K562 (cell line): ENCODE measurements at regions not wholly inside any gene's neighbourhood (a gene's known extent, or its start where the extent isn't known, plus 50 kb on each side); places are given as distances from the start of the nearest gene placed in this dataset.

Source experiments
- ATAC-seq: fragments of 200-7000 bp; cut with Tn5 transposase; 3 replicates; pipeline ENCODE4 v1.9.1; 2020; ENCODE audit warnings: moderate library complexity
- BruUV-seq: library from RNA; stranded (reverse); fragments of 400-500 nt; replicated peaks from 2 replicates; lab custom pipeline; 2021; lab: Mats Ljungman, UMichigan
- CTCF ChIA-PET: fragments of 300-600 bp; formaldehyde crosslinking; extraction: SDS; loops from one replicate; lab custom pipeline; 2021; ENCODE audit warnings: low intra/inter-chr PET ratio; lab: Yijun Ruan, JAX
- POLR2A ChIA-PET: fragments of 300-600, 350-650 bp; sonication (Branson Sonifier 250); formaldehyde crosslinking; extraction: SDS; loops from one replicate; lab custom pipeline; 2021; ENCODE audit warnings: antibody characterized with exemption, inconsistent platforms; lab: Yijun Ruan, JAX
- DNase-seq, 4 experiments: peaks; one replicate each; pipeline versions ENCODE4 v3.0.0 to v3.0.0-alpha.2; 2011 to 2018; ENCODE audit warnings: low spot score in 3 of 4, mixed read lengths in 3 of 4; ENCODE audit errors: extremely low read depth in 1 of 4
- FAIRE-seq: peaks from 2 replicates; lab custom pipeline; 2011; peaks lifted over from hg19 to GRCh38; lab: Jason Lieb, UNC
- H2AFZ ChIP-seq: 2 replicates; pipeline ENCODE4 v1.6.0; 2011; ENCODE audit warnings: low read depth, low read length, control low read depth, inconsistent platforms
- H3K27ac ChIP-seq: fragments of 200-600 bp; 3 replicates; pipeline ENCODE4 v1.8.0; 2011; ENCODE audit warnings: low read depth, mild to moderate bottlenecking, control low read depth, inconsistent platforms, low read length, moderate library complexity, mixed read lengths; ENCODE audit errors: extremely low read depth
- H3K27me3 ChIP-seq, 2 experiments: fragments of 300-600 bp in 1 of 2; 2 replicates in 1 of 2; 3 replicates in 1 of 2; pipeline versions ENCODE4 v1.6.0 to v1.8.0; 2011; ENCODE audit warnings: inconsistent platforms in 2 of 2, low read length in 2 of 2, mild to moderate bottlenecking in 1 of 2, mixed read lengths in 1 of 2, moderate library complexity in 1 of 2; ENCODE audit not compliant: control insufficient read depth in 2 of 2, insufficient read depth in 2 of 2
- H3K36me3 ChIP-seq: fragments of 300-600 bp; 3 replicates; pipeline ENCODE4 v1.8.0; 2011; ENCODE audit warnings: mild to moderate bottlenecking, low read length, inconsistent platforms; ENCODE audit not compliant: control insufficient read depth, insufficient read depth
- H3K4me1 ChIP-seq, 2 experiments: fragments of 200-600 bp in 1 of 2; replicated peaks in 1 of 2; 2 replicates in 1 of 2; 3 replicates in 1 of 2; pipeline versions ENCODE4 v1.5.1 to v1.8.0; 2011; ENCODE audit warnings: inconsistent platforms in 2 of 2, low read length in 2 of 2, mild to moderate bottlenecking in 1 of 2, mixed read lengths in 1 of 2, moderate library complexity in 1 of 2; ENCODE audit not compliant: control insufficient read depth in 2 of 2, insufficient read depth in 2 of 2
- H3K4me2 ChIP-seq: 2 replicates; pipeline ENCODE4 v1.6.1; 2011; ENCODE audit warnings: low read length, control low read depth, inconsistent platforms, mixed read lengths; ENCODE audit not compliant: insufficient read depth
- H3K4me3 ChIP-seq: fragments of 200-600 bp; sonication (generic), shearing (Covaris generic); 2 replicates; pipeline ENCODE4 v1.5.1; 2016; ENCODE audit warnings: control low read depth, inconsistent platforms
- H3K79me2 ChIP-seq: fragments of 200-600 bp; 3 replicates; pipeline ENCODE4 v1.8.0; 2011; ENCODE audit warnings: low read length, inconsistent platforms; ENCODE audit not compliant: control insufficient read depth, insufficient read depth
- H3K9ac ChIP-seq, 2 experiments: 2 replicates each; pipeline versions ENCODE4 v1.6.0 to v1.6.1; 2011; ENCODE audit warnings: low read depth in 2 of 2, low read length in 2 of 2, control low read depth in 1 of 2, inconsistent platforms in 1 of 2, mild to moderate bottlenecking in 1 of 2, mixed read lengths in 1 of 2; ENCODE audit not compliant: insufficient read depth in 1 of 2
- H3K9me1 ChIP-seq: one replicate; pipeline ENCODE4 v1.6.0; 2011; ENCODE audit warnings: inconsistent platforms, mild to moderate bottlenecking, low read length, moderate library complexity; ENCODE audit not compliant: control insufficient read depth, insufficient read depth
- H3K9me3 ChIP-seq: replicated peaks from 2 replicates; pipeline ENCODE4 v1.5.1; 2011; ENCODE audit warnings: low read depth, low read length, inconsistent platforms; ENCODE audit not compliant: control insufficient read depth, insufficient read depth
- H4K20me1 ChIP-seq: replicated peaks from 2 replicates; pipeline ENCODE4 v1.6.1; 2011; ENCODE audit warnings: low read length, inconsistent platforms, mixed read lengths; ENCODE audit not compliant: control insufficient read depth, insufficient read depth
- BACH1 ChIP-seq: fragments of 200-800 bp; sonication (Bioruptor generic); IDR thresholded peaks from 2 replicates; pipeline ENCODE4 v1.6.1; 2016; ENCODE audit warnings: missing genetic modification characterization, missing compliant biosample characterization
- CBX5 ChIP-seq: IDR thresholded peaks from 2 replicates; pipeline ENCODE4 v1.6.1; 2014; ENCODE audit warnings: low read depth, borderline replicate concordance
- FOXA3 ChIP-seq, 2 experiments: fragments of 450-650 bp in 1 of 2; sonication (generic) in 1 of 2; formaldehyde crosslinking; IDR thresholded peaks in 1 of 2; conservative IDR thresholded peaks in 1 of 2; 2 replicates each; pipeline versions ENCODE4 v1.4.0 to v1.8.0; 2020 to 2022; ENCODE audit warnings: mild to moderate bottlenecking in 2 of 2, missing genetic modification reagents in 1 of 2
- FOXK2 ChIP-seq, 2 experiments: fragments of 450-650 bp; IDR thresholded peaks in 1 of 2; conservative IDR thresholded peaks in 1 of 2; 2 replicates each; pipeline ENCODE4 v1.6.1; 2016; ENCODE audit warnings: low read depth in 2 of 2, mild to moderate bottlenecking in 1 of 2
- MAFG ChIP-seq: fragments of 450-650 bp; conservative IDR thresholded peaks from 2 replicates; pipeline ENCODE4 v1.6.1; 2016; ENCODE audit warnings: missing genetic modification characterization, missing compliant biosample characterization
- MEF2A ChIP-seq: IDR thresholded peaks from 2 replicates; pipeline ENCODE4 v1.6.1; 2011; ENCODE audit warnings: low read depth, mild to moderate bottlenecking, low read length, moderate library complexity; ENCODE audit not compliant: control insufficient read depth
- NR4A1 ChIP-seq, 2 experiments: fragments of 250-450 bp in 1 of 2; fragments of 450-650 bp in 1 of 2; sonication (Bioruptor Pico) in 1 of 2; IDR thresholded peaks; 2 replicates each; pipeline versions ENCODE4 v1.4.0 to v1.6.1; 2016 to 2020; ENCODE audit warnings: mild to moderate bottlenecking in 2 of 2, missing compliant biosample characterization in 1 of 2, missing genetic modification characterization in 1 of 2, moderate library complexity in 1 of 2
- POLR2G ChIP-seq: fragments of 200-400 bp; formaldehyde crosslinking; IDR thresholded peaks from 2 replicates; pipeline ENCODE4 v1.6.1; 2017; ENCODE audit warnings: low read depth, mild to moderate bottlenecking, antibody characterized with exemption, low read length, moderate library complexity
- PTTG1 ChIP-seq: fragments of 450-650 bp; IDR thresholded peaks from 2 replicates; pipeline ENCODE4 v1.6.1; 2016; ENCODE audit warnings: low read depth, mild to moderate bottlenecking, missing genetic modification characterization, missing compliant biosample characterization
- RBM25 ChIP-seq: fragments of 200-400 bp; formaldehyde crosslinking; IDR thresholded peaks from 2 replicates; pipeline ENCODE4 v1.6.1; 2018; ENCODE audit warnings: low read length, low read depth, moderate library complexity; ENCODE audit not compliant: severe bottlenecking
- SRF ChIP-seq, 2 experiments: fragments of 250-450, 450-650 bp in 1 of 2; sonication (Bioruptor Pico) in 1 of 2; sonication (generic) in 1 of 2; formaldehyde crosslinking; IDR thresholded peaks; 2 replicates each; pipeline versions ENCODE4 v1.5.0 to v1.5.1; 2020 to 2022; ENCODE audit warnings: mild to moderate bottlenecking in 1 of 2, missing genetic modification reagents in 1 of 2
- TCFL5 ChIP-seq: fragments of 250-450 bp; sonication (Bioruptor Pico); conservative IDR thresholded peaks from 2 replicates; pipeline ENCODE4 v1.6.1; 2021; ENCODE audit warnings: mild to moderate bottlenecking, moderate library complexity, matching md5 sums
- ZC3H8 ChIP-seq: fragments of 450-650 bp; IDR thresholded peaks from 2 replicates; pipeline ENCODE4 v1.6.1; 2017
- ZNF586 ChIP-seq: fragments of 450-650 bp; formaldehyde crosslinking; conservative IDR thresholded peaks from 2 replicates; pipeline ENCODE4 v1.4.0; 2020; ENCODE audit warnings: mild to moderate bottlenecking, moderate library complexity
- WGBS: fragments of 100-300 bp; shearing (Covaris generic); methylation state at CpG from one replicate; pipeline ENCODE4 v1.1.6; 2016; ENCODE audit warnings: low coverage, mixed read lengths; ENCODE audit not compliant: insufficient coverage; ENCODE audit errors: missing lambda C conversion rate; 5-methylcytosine and 5-hydroxymethylcytosine counted together
- in situ Hi-C: fragments of 300-500 bp; cut with MboI; formaldehyde crosslinking; loops from 4 replicates; pipeline ENCODE4 v1.15.0; 2018; ENCODE audit warnings: inconsistent platforms, mixed read lengths
- intact Hi-C: fragments of 100-400 bp; cut with micrococcal nuclease; formaldehyde crosslinking; loops from 2 replicates; pipeline ENCODE4 v1.14.2; 2022
- TF ChIP-seq, protein P1 (sequence below): fragments of 450-650 bp; formaldehyde crosslinking; IDR thresholded peaks from 2 replicates; pipeline ENCODE4 v1.4.0; 2020; ENCODE audit warnings: mild to moderate bottlenecking, moderate library complexity
- TF ChIP-seq, protein P2 (sequence below): fragments of 450-650 bp; IDR thresholded peaks from 2 replicates; pipeline ENCODE4 v1.6.1; 2017; ENCODE audit warnings: antibody characterized with exemption
- TF ChIP-seq, protein P3 (sequence below): IDR thresholded peaks from 2 replicates; pipeline ENCODE4 v1.6.1; 2011; ENCODE audit not compliant: insufficient read length; ENCODE audit errors: extremely low read depth
- TF ChIP-seq, protein P4 (sequence below): IDR thresholded peaks from 2 replicates; pipeline ENCODE4 v1.6.1; 2016; ENCODE audit warnings: missing genetic modification characterization, missing compliant biosample characterization

DNA sequence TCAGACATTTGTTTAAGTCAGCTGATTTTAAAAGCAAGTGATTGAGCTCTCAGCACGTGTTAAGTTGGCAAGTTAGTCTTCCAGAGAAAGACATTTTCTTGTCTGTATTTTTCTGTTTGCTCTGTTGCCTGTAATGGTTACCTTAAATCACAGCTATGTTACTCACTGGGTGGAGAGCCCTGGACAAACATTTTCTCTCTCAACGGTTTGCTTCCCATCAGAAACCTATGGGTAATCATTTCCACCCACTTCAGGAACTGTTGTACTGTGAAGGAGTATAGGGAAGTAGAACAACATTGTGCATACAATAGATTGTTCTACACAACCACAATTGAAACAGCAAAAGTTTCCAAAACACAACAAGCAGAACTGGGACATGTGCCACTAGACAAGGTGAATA lies 113.9 kb upstream of the DPT start:
- BruUV-seq = no TSS peak
- ChIA-PET CTCF (no interaction called here), POLR2A (interaction anchor here (1.2 kb wide), 1 partner anchor 10 kb away, joined by 3 read pairs; no protein-coding TSS in a partner anchor)
- 0% methylated on average over 2 of the region's 2 CpGs for WGBS
- Histone ChIP-seq H2AFZ (no peak overlapping the region), H3K27me3 (no peaks in the 10 kb centered on the region), H3K9me3 (no peaks in the 10 kb centered on the region), H3K79me2 (no peaks in the 10 kb centered on the region), H4K20me1 (no peaks in the 10 kb centered on the region), H3K4me2 (no peak overlapping the region), H3K4me1 (no peaks in the 10 kb centered on the region; a peak in 1 of 5 replicates), H3K27ac (no peak overlapping the region), H3K9me1 (no peaks in the 10 kb centered on the region), H3K9ac (no peak overlapping the region), H3K4me3 (no peak overlapping the region), H3K36me3 (no peaks in the 10 kb centered on the region)
- DNase-seq (no peak), ATAC-seq (no peak), FAIRE-seq (no peak)
- in situ Hi-C loops (no loop called here), intact Hi-C loops (loop anchor here (10.0 kb wide), 1 partner anchor 498 kb away; no protein-coding TSS in a partner anchor)
- TF ChIP-seq, protein P1, sequence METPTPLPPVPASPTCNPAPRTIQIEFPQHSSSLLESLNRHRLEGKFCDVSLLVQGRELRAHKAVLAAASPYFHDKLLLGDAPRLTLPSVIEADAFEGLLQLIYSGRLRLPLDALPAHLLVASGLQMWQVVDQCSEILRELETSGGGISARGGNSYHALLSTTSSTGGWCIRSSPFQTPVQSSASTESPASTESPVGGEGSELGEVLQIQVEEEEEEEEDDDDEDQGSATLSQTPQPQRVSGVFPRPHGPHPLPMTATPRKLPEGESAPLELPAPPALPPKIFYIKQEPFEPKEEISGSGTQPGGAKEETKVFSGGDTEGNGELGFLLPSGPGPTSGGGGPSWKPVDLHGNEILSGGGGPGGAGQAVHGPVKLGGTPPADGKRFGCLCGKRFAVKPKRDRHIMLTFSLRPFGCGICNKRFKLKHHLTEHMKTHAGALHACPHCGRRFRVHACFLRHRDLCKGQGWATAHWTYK (CRISPR knock-in tag) = no peak
- no peak for TF ChIP-seq NR4A1 (CRISPR knock-in tag; IDR thresholded peaks at IDR 0.05)
- TF ChIP-seq NR4A1 (tag; IDR thresholded peaks at IDR 0.05) = no peak
- TF ChIP-seq, protein P2, sequence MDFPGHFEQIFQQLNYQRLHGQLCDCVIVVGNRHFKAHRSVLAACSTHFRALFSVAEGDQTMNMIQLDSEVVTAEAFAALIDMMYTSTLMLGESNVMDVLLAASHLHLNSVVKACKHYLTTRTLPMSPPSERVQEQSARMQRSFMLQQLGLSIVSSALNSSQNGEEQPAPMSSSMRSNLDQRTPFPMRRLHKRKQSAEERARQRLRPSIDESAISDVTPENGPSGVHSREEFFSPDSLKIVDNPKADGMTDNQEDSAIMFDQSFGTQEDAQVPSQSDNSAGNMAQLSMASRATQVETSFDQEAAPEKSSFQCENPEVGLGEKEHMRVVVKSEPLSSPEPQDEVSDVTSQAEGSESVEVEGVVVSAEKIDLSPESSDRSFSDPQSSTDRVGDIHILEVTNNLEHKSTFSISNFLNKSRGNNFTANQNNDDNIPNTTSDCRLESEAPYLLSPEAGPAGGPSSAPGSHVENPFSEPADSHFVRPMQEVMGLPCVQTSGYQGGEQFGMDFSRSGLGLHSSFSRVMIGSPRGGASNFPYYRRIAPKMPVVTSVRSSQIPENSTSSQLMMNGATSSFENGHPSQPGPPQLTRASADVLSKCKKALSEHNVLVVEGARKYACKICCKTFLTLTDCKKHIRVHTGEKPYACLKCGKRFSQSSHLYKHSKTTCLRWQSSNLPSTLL = no peak
- no peak for TF ChIP-seq MEF2A
- no peak for TF ChIP-seq TCFL5 (CRISPR knock-in tag)
- no peak for TF ChIP-seq PTTG1
- no peak for TF ChIP-seq FOXA3 (CRISPR knock-in tag; conservative IDR thresholded peaks at IDR 0.05 in 1 of 2, IDR thresholded peaks at IDR 0.05 in 1 of 2)
- no peak for TF ChIP-seq MAFG (tag)
- TF ChIP-seq, protein P3, sequence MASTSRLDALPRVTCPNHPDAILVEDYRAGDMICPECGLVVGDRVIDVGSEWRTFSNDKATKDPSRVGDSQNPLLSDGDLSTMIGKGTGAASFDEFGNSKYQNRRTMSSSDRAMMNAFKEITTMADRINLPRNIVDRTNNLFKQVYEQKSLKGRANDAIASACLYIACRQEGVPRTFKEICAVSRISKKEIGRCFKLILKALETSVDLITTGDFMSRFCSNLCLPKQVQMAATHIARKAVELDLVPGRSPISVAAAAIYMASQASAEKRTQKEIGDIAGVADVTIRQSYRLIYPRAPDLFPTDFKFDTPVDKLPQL = no peak
- TF ChIP-seq ZC3H8 = no peak
- no peak for TF ChIP-seq SRF (CRISPR knock-in tag; IDR thresholded peaks at IDR 0.05)
- no peak for TF ChIP-seq CBX5
- no peak for TF ChIP-seq RBM25
- TF ChIP-seq, protein P4, sequence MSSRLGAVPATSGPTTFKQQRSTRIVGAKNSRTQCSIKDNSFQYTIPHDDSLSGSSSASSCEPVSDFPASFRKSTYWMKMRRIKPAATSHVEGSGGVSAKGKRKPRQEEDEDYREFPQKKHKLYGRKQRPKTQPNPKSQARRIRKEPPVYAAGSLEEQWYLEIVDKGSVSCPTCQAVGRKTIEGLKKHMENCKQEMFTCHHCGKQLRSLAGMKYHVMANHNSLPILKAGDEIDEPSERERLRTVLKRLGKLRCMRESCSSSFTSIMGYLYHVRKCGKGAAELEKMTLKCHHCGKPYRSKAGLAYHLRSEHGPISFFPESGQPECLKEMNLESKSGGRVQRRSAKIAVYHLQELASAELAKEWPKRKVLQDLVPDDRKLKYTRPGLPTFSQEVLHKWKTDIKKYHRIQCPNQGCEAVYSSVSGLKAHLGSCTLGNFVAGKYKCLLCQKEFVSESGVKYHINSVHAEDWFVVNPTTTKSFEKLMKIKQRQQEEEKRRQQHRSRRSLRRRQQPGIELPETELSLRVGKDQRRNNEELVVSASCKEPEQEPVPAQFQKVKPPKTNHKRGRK = no peak
- TF ChIP-seq ZNF586 (CRISPR knock-in tag) = no peak
- no peak for TF ChIP-seq POLR2G
- TF ChIP-seq BACH1 (tag) = no peak
- no peak for TF ChIP-seq FOXK2 (conservative IDR thresholded peaks at IDR 0.05 in 1 of 2, IDR thresholded peaks at IDR 0.05 in 1 of 2; ENCODE audit: low read depth in 2 of 2)
